ENCODE measurements at regions not wholly inside any gene's neighbourhood (a gene's known extent, or its start where the extent isn't known, plus 50 kb on each side); places are given as distances from the start of the nearest gene placed in this dataset.

- Histone ChIP-seq H3K9ac (no peak overlapping the region), H3K4me1 (ENCODE audit: low read depth, poor library complexity, severe bottlenecking) (no peaks in the 10 kb centered on the region), H3K27ac (no peak overlapping the region), H4K20me1 (ENCODE audit: insufficient read depth) (no peaks in the 10 kb centered on the region), H3K4me2 (no peak overlapping the region), H3K79me2 (ENCODE audit: insufficient read depth, low read depth) (no peaks in the 10 kb centered on the region), H3K27me3 (ENCODE audit: insufficient read depth, low read depth) (no peaks in the 10 kb centered on the region), H3K4me3 (IDR thresholded peaks at IDR 0.05; ENCODE audit: insufficient read depth, low read depth, low read length) (no peak overlapping the region), H3K36me3 (ENCODE audit: insufficient read depth) (no peaks in the 10 kb centered on the region), H2AFZ (ENCODE audit: low read depth) (no peak overlapping the region)
- TF ChIP-seq CTCF (conservative IDR thresholded peaks at IDR 0.05; ENCODE audit: low read depth, low read length): no peak
These were observed 1145.1 kb downstream of the FLRT2 start for GRCh38 chr14:86675059-86675458.

GRCh38 chr14:86673523-86673969, 1143.6 kb downstream of the FLRT2 start:
- Histone ChIP-seq H3K27me3 (ENCODE audit: insufficient read depth, low read depth) (no peaks in the 10 kb centered on the region), H3K36me3 (ENCODE audit: insufficient read depth) (no peaks in the 10 kb centered on the region), H3K79me2 (ENCODE audit: insufficient read depth, low read depth) (no peaks in the 10 kb centered on the region), H3K9ac (no peak overlapping the region), H2AFZ (ENCODE audit: low read depth) (no peak overlapping the region), H3K27ac (no peak overlapping the region), H3K4me1 (ENCODE audit: low read depth, poor library complexity, severe bottlenecking) (no peaks in the 10 kb centered on the region), H4K20me1 (ENCODE audit: insufficient read depth) (no peaks in the 10 kb centered on the region), H3K4me3 (IDR thresholded peaks at IDR 0.05; ENCODE audit: insufficient read depth, low read depth, low read length) (no peak overlapping the region), H3K4me2 (no peak overlapping the region)
- no peak for TF ChIP-seq CTCF (conservative IDR thresholded peaks at IDR 0.05; ENCODE audit: low read depth, low read length)

- Histone ChIP-seq H2AFZ (ENCODE audit: low read depth) (no peak overlapping the region), H3K79me2 (ENCODE audit: insufficient read depth, low read depth) (no peaks in the 10 kb centered on the region), H3K27ac (no peak overlapping the region), H3K36me3 (ENCODE audit: insufficient read depth) (no peaks in the 10 kb centered on the region), H3K4me1 (ENCODE audit: low read depth, poor library complexity, severe bottlenecking) (no peaks in the 10 kb centered on the region), H3K9ac (no peak overlapping the region), H3K27me3 (ENCODE audit: insufficient read depth, low read depth) (no peaks in the 10 kb centered on the region), H3K4me2 (no peak overlapping the region), H4K20me1 (ENCODE audit: insufficient read depth) (no peaks in the 10 kb centered on the region), H3K4me3 (IDR thresholded peaks at IDR 0.05; ENCODE audit: insufficient read depth, low read depth, low read length) (no peak overlapping the region)
- TF ChIP-seq CTCF (conservative IDR thresholded peaks at IDR 0.05; ENCODE audit: low read depth, low read length): no peak
These were observed 1142.1 kb downstream of the FLRT2 start for GRCh38 chr14:86672080-86672479.

- no peaks in the 10 kb centered on the region for H3K79me2 ChIP-seq (ENCODE audit: insufficient read depth, low read depth)
- no peak overlapping the region for H3K4me3 ChIP-seq (IDR thresholded peaks at IDR 0.05; ENCODE audit: insufficient read depth, low read depth, low read length)
- TF ChIP-seq CTCF (conservative IDR thresholded peaks at IDR 0.05; ENCODE audit: low read depth, low read length): no peak
- no peaks in the 10 kb centered on the region for H3K4me1 ChIP-seq (ENCODE audit: low read depth, poor library complexity, severe bottlenecking)
- no peaks in the 10 kb centered on the region for H3K36me3 ChIP-seq (ENCODE audit: insufficient read depth)
- H3K27ac ChIP-seq: no peak overlapping the region
- no peaks in the 10 kb centered on the region for H3K27me3 ChIP-seq (ENCODE audit: insufficient read depth, low read depth)
- no peak overlapping the region for H3K9ac ChIP-seq
- H3K4me2 ChIP-seq: no peak overlapping the region
- no peak overlapping the region for H2AFZ ChIP-seq (ENCODE audit: low read depth)
- H4K20me1 ChIP-seq (ENCODE audit: insufficient read depth): no peaks in the 10 kb centered on the region
These were observed 1136.0 kb downstream of the FLRT2 start for GRCh38 chr14:86665975-86666374.

All from KMS-11 (cell line).